ENCODE measurements at regions not wholly inside any gene's neighbourhood (a gene's known extent, or its start where the extent isn't known, plus 50 kb on each side); places are given as distances from the start of the nearest gene placed in this dataset.

DNA sequence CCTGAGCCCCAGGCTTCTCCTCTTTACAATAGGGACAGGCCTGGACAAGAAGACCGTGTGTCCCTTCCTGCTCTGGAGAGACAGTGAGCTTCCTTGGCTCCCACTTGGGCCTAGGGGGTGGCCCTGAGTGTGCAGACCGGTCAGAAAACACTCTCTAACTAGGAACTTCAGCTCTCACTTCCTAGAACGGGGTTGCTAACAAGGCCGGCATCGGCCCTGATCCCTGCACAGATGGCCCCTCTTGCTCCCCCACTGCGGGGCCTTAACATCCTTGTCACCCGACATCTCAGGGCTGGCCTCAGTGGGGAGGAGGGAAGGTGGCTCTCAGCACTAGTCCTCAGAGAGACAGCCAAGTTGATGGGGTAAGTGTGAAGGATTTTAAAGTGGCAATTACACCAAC, 406.9 kb downstream of the CTTN start:
- TF ChIP-seq, protein P1, sequence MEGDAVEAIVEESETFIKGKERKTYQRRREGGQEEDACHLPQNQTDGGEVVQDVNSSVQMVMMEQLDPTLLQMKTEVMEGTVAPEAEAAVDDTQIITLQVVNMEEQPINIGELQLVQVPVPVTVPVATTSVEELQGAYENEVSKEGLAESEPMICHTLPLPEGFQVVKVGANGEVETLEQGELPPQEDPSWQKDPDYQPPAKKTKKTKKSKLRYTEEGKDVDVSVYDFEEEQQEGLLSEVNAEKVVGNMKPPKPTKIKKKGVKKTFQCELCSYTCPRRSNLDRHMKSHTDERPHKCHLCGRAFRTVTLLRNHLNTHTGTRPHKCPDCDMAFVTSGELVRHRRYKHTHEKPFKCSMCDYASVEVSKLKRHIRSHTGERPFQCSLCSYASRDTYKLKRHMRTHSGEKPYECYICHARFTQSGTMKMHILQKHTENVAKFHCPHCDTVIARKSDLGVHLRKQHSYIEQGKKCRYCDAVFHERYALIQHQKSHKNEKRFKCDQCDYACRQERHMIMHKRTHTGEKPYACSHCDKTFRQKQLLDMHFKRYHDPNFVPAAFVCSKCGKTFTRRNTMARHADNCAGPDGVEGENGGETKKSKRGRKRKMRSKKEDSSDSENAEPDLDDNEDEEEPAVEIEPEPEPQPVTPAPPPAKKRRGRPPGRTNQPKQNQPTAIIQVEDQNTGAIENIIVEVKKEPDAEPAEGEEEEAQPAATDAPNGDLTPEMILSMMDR (IDR thresholded peaks at IDR 0.05; ENCODE audit: low read depth, low read length) = no peak
- H3K4me3 ChIP-seq (replicated peaks in 1 of 2; ENCODE audit: low read depth in 2 of 2, low read length in 2 of 2) = no peak overlapping the region
- DNase-seq (ENCODE audit: low read depth in 2 of 2) = no peak

GRCh38 chr11:70805971-70806370, 407.6 kb downstream of the CTTN start:
- TF ChIP-seq, protein P1 (IDR thresholded peaks at IDR 0.05; ENCODE audit: low read depth, low read length) = no peak

DNA sequence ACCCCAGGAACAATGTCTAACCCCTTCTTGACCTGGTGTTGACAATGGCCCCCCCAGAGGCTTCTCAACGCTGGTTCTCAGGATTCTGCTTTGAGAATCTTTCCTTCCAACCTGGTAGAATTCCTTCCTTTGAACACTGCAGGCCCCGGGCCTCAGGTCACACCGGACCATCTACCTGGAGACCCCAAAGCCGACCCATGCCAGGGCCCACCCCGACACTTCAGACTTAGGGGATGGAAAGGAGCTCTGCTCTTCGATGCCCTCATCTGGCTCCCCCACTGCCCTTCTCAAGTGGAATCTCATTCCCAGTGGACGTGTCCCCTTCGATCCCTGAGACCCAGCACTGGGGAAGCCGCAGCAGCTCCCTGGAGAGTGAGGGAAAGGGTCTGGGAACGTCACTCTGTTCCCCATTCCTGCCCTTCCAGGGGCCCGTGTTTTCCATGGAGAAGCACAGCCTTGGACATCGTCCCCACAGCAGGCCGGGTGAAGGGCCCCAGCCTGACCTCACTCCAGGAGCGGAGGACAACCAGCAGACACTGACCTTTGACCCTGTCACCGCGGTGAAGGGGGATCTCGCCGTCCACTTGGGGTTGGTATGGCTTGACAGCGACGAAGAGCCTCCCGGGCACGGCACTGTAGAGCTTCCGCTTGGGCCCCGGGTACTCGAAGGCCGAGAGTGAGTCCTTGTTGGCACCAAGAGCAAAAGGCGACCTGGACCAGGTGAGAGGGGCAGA, 408.3 kb downstream of the CTTN start:
- no peak overlapping the region for H3K4me3 ChIP-seq (replicated peaks in 1 of 2; ENCODE audit: low read depth in 2 of 2, low read length in 2 of 2)
- TF ChIP-seq, protein P1 (IDR thresholded peaks at IDR 0.05; ENCODE audit: low read depth, low read length) = no peak
- DNase-seq (ENCODE audit: low read depth in 2 of 2) = no peak

More at GRCh38 chr11:70805971-70806370, 407.6 kb downstream of the CTTN start:
- H3K4me3 ChIP-seq (replicated peaks in 1 of 2; ENCODE audit: low read depth in 2 of 2, low read length in 2 of 2) = no peak overlapping the region
- DNase-seq (ENCODE audit: low read depth in 2 of 2) = no peak

- H3K4me3 ChIP-seq (replicated peaks in 1 of 2; ENCODE audit: low read depth in 2 of 2, low read length in 2 of 2) = no peak overlapping the region
- TF ChIP-seq, protein P1 (IDR thresholded peaks at IDR 0.05; ENCODE audit: low read depth, low read length) = no peak
- DNase-seq (ENCODE audit: low read depth in 2 of 2) = no peak
Observed at GRCh38 chr11:70807195-70807543, 408.8 kb downstream of the CTTN start.

GRCh38 chr11:70808686-70809375, 410.5 kb downstream of the CTTN start:
- DNase-seq (ENCODE audit: low read depth in 2 of 2) = no peak
- no peak overlapping the region for H3K4me3 ChIP-seq (replicated peaks in 1 of 2; ENCODE audit: low read depth in 2 of 2, low read length in 2 of 2)
- TF ChIP-seq, protein P1 (IDR thresholded peaks at IDR 0.05; ENCODE audit: low read depth, low read length) = no peak

DNA sequence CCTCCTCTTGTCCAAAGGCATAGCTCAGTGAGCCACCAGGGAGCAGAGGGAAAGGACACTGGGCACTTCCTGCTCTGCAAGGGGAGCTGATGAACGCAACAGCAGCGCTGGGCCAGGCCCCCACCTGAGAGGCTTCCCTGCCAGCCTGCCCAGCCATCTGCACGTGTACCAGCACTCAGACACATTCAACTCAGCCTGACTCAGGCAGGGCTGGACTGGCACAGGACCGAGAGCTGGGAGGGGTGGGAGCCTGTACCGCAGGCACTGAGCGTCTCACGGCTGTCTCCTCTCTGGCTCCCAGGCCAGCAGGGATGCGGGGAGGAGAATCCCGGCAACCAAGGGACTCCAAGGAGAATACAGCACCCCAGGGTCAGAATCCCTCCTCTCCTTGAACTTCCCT, 411.8 kb downstream of the CTTN start:
- no peak overlapping the region for H3K4me3 ChIP-seq (replicated peaks in 1 of 2; ENCODE audit: low read depth in 2 of 2, low read length in 2 of 2)

More for the DNA sequence above, 411.8 kb downstream of the CTTN start:
- TF ChIP-seq, protein P1 (IDR thresholded peaks at IDR 0.05; ENCODE audit: low read depth, low read length) = no peak
- DNase-seq (ENCODE audit: low read depth in 2 of 2) = no peak

Measured in cardiac fibroblast (primary cell).